Transverse colon (tissue), 4 donors: ENCODE measurements at regions not wholly inside any gene's neighbourhood (a gene's known extent, or its start where the extent isn't known, plus 50 kb on each side); places are given as distances from the start of the nearest gene placed in this dataset.

Experiments used
- CTCF ChIP-seq, 5 experiments: fragments of 200-600 bp in 3 of 5; fragments of 450-650 bp in 2 of 5; sonication (generic) in 3 of 5; IDR thresholded peaks; 1 replicate in 2 of 5; 2 replicates in 3 of 5; pipeline ENCODE4 v1.5.1; 2016 to 2017; ENCODE audit warnings: antibody characterized with exemption in 5 of 5, inconsistent platforms in 3 of 5, mild to moderate bottlenecking in 2 of 5, moderate library complexity in 1 of 5
- POLR2A ChIP-seq: fragments of 450-650 bp; IDR thresholded peaks from one replicate; pipeline ENCODE4 v1.6.1; 2016; ENCODE audit warnings: antibody characterized with exemption, mild to moderate bottlenecking, moderate library complexity
- POLR2AphosphoS5 ChIP-seq, 3 donors: sonication (generic); formaldehyde crosslinking; IDR thresholded peaks; one replicate each; pipeline ENCODE4 v1.6.1; 2016; ENCODE audit warnings: antibody characterized with exemption in 3 of 3

- TF ChIP-seq CTCF (IDR thresholded peaks at IDR 0.05) (no peak), POLR2A (no peak), POLR2AphosphoS5 (IDR thresholded peaks at IDR 0.05) (no peak)
Observed at GRCh38 chr13:39100996-39101738, 62.9 kb downstream of the NHLRC3 start.
